DND-41 (cell line): ENCODE measurements at regions not wholly inside any gene's neighbourhood (a gene's known extent, or its start where the extent isn't known, plus 50 kb on each side); places are given as distances from the start of the nearest gene placed in this dataset.

ENCODE experiments used
- EZH2 ChIP-seq: IDR thresholded peaks from 3 replicates; pipeline ENCODE4 v1.6.1; 2012; ENCODE audit warnings: borderline replicate concordance, low read depth, mild to moderate bottlenecking, moderate library complexity, low read length, inconsistent platforms; ENCODE audit not compliant: severe bottlenecking
- TF ChIP-seq, protein P1 (sequence below): IDR thresholded peaks from 2 replicates; pipeline ENCODE4 v1.5.1; 2012; ENCODE audit warnings: borderline replicate concordance, low read length, moderate library complexity, mild to moderate bottlenecking; ENCODE audit not compliant: poor library complexity, severe bottlenecking; ENCODE audit errors: extremely low read depth

DNA sequence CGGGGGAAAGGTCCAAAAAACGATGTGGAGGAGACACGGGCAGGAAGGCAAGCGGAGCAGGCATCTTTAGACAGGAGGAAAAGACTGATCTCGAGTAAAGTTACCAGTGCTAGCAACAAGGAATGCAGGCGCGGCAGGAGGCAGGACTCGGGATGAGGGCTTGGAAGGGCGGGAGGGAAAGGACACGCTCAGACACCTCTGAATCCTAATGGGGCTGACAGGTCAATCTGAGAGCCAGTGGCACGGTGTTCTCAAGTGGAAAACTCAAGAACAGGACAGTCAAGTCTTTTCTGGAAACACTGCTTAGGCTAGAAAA lies 155.3 kb upstream of the COBL start:
- TF ChIP-seq, protein P1, sequence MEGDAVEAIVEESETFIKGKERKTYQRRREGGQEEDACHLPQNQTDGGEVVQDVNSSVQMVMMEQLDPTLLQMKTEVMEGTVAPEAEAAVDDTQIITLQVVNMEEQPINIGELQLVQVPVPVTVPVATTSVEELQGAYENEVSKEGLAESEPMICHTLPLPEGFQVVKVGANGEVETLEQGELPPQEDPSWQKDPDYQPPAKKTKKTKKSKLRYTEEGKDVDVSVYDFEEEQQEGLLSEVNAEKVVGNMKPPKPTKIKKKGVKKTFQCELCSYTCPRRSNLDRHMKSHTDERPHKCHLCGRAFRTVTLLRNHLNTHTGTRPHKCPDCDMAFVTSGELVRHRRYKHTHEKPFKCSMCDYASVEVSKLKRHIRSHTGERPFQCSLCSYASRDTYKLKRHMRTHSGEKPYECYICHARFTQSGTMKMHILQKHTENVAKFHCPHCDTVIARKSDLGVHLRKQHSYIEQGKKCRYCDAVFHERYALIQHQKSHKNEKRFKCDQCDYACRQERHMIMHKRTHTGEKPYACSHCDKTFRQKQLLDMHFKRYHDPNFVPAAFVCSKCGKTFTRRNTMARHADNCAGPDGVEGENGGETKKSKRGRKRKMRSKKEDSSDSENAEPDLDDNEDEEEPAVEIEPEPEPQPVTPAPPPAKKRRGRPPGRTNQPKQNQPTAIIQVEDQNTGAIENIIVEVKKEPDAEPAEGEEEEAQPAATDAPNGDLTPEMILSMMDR, result no peak
- no peak for TF ChIP-seq EZH2
